ENCODE measurements at regions not wholly inside any gene's neighbourhood (a gene's known extent, or its start where the extent isn't known, plus 50 kb on each side); places are given as distances from the start of the nearest gene placed in this dataset.

DNA sequence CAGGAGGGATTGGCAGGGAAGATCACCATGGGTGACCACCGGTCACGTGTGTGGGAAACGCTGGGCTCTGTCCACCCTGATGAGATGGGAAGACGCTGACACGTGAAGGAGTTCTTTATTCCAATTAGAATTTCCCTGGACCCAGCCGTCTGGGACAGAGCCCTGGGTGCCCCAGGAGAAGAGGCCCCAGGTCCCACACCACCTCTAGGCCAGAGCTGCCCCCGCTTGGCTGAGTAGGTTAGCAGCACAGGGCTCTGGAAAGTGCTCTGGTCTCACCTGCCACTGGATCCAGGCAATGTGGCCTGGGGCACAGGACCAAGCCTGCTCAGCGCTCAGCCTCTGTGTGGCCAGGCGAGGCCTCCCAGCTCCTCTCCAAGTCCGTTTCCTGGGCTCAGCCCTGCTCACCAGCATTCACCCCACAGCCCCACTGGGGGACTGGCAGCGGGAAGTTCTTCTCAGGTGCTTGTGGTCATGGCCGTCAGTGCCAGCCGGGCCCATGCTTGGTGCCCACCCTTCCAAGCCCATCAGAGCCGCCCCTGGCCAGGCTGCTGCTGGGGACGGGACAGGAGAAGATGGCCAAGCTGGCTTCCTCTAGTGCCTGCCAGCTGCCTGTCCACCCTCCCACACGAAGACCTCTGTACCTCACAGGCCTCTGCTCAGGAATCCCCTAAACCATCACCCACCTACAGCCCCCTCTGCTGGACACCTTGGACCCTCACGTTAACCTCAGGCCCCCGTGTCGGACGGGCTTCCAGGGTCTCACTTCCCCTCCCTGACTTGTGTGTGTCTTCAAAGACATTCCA is 62.5 kb upstream of the FGF3 start:
- FAIRE-seq (no peak), DNase-seq (ENCODE audit: insufficient read length, low spot score) (no peak)
- TF ChIP-seq, protein P1, sequence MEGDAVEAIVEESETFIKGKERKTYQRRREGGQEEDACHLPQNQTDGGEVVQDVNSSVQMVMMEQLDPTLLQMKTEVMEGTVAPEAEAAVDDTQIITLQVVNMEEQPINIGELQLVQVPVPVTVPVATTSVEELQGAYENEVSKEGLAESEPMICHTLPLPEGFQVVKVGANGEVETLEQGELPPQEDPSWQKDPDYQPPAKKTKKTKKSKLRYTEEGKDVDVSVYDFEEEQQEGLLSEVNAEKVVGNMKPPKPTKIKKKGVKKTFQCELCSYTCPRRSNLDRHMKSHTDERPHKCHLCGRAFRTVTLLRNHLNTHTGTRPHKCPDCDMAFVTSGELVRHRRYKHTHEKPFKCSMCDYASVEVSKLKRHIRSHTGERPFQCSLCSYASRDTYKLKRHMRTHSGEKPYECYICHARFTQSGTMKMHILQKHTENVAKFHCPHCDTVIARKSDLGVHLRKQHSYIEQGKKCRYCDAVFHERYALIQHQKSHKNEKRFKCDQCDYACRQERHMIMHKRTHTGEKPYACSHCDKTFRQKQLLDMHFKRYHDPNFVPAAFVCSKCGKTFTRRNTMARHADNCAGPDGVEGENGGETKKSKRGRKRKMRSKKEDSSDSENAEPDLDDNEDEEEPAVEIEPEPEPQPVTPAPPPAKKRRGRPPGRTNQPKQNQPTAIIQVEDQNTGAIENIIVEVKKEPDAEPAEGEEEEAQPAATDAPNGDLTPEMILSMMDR (IDR thresholded peaks at IDR 0.05; ENCODE audit: insufficient read depth, missing control alignments), result no peak

- no peak for DNase-seq (ENCODE audit: insufficient read length, low spot score)
- FAIRE-seq, result no peak
- TF ChIP-seq, protein P1 (IDR thresholded peaks at IDR 0.05; ENCODE audit: insufficient read depth, missing control alignments), result no peak
Measured at GRCh38 chr11:69882270-69882608, 63.0 kb upstream of the FGF3 start.

DNA sequence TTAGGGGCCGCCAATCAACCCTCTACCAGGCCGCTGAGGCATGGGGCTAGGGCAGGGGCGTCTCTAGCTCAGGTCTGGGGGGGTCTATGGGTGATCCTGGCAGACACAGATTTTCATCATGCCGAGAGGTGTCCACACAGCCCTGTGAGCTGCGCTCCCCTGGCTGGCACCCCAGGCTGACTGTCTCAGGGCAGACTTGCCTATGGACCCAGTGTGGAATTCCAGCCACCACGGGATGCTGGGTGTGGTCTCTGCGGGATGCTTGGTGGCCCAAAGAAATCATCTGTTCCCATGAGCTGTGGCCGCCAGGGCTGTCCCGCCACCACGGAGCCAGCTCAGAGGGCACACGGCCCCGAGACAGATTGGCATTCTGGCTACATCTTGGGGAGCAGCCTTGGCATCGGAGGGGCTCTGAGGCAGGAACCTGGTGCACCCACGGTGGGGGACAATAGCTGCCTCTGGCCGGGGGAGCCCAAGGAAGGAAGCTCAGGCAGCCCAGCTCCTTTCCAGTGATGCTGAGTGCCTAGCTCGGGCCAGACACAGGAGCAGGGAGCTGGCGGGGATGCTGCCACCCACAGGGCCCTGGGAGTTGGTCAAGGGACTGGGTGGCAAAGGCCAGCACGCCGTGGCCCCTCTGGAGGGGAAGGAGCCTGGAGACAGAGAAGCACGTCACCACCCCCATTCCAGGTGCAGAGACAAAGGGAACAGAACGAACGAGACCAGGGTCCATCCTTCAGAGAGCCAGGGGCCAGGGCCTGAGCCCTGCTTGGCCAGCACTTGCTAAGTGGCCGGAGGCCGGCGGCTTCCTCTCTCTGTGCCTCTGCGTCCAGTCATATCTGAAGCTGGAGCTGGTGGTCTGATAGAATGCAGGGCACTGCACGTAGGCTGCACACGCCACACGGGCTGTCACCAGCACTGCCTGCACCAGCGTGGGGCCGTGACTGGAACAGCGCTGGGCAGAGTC is 64.4 kb upstream of the FGF3 start:
- TF ChIP-seq, protein P1 (IDR thresholded peaks at IDR 0.05; ENCODE audit: insufficient read depth, missing control alignments), result no peak
- DNase-seq (ENCODE audit: insufficient read length, low spot score) (no peak), FAIRE-seq (no peak)

- no peak for FAIRE-seq
- no peak for DNase-seq (ENCODE audit: insufficient read length, low spot score)
Measured at GRCh38 chr11:69884286-69884685, 65.1 kb upstream of the FGF3 start.

DNA sequence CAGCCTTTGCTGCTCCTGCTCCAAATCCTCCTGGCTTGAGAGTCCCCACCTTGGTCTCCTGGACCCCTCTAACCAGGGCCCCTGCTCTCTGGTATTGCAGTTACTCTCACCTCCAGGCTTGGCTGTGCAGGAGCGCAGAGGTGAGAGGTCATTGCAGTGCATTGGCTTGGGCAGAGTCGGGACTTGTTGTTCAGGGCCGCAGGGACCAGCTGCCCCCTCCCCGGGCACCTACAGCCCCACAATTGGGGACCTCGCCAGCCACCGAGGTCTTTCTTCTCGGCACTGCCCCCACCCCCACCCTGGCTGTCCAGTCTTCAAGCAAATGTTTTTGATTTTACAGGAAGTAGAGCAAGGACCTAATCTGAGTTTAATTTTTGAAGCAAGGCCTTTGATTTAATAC is 65.5 kb upstream of the FGF3 start:
- no peak for FAIRE-seq
- DNase-seq (ENCODE audit: insufficient read length, low spot score), result no peak
- TF ChIP-seq, protein P1 (IDR thresholded peaks at IDR 0.05; ENCODE audit: insufficient read depth, missing control alignments), result no peak

More at GRCh38 chr11:69884286-69884685, 65.1 kb upstream of the FGF3 start:
- TF ChIP-seq, protein P1 (IDR thresholded peaks at IDR 0.05; ENCODE audit: insufficient read depth, missing control alignments), result no peak

GRCh38 chr11:69887330-69887729 is 68.1 kb upstream of the FGF3 start:
- TF ChIP-seq, protein P1 (IDR thresholded peaks at IDR 0.05; ENCODE audit: insufficient read depth, missing control alignments), result no peak
- DNase-seq (ENCODE audit: insufficient read length, low spot score), result no peak
- no peak for FAIRE-seq

All from D721Med (cell line).